ENCODE measurements at regions not wholly inside any gene's neighbourhood (a gene's known extent, or its start where the extent isn't known, plus 50 kb on each side); places are given as distances from the start of the nearest gene placed in this dataset.

DNA sequence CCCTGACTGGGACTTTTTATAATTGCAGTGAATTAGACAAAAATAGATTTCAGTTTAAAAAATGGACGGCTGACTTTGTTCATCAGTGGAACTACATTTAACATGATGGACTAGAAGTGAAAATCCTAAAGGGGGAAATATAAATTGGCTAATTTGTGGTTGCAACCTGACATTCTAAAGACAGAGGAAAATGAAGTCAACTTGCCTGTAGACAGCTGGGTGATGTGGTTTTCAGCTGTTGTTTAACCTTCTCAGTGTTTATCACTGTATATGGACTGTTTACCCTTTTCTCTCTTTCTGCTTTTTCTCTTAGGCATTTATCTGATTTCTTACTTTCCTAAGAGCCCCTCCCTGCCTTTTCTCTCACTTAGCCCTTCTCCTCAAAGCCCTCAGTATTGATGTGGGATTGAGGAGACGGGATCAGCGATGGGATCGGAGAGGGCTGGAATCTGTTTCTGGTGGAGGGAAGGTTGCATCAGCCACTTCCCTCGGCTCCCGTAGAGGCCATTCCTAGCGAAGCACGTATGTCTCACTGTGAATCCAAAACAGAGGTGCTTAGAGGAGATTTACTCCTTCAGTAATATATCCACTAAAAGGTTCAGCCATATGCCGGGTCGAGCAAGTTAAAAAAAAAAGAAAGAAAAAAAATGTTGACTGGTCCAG, 109.0 kb upstream of the KLF6 start:
- TF ChIP-seq, protein P1, sequence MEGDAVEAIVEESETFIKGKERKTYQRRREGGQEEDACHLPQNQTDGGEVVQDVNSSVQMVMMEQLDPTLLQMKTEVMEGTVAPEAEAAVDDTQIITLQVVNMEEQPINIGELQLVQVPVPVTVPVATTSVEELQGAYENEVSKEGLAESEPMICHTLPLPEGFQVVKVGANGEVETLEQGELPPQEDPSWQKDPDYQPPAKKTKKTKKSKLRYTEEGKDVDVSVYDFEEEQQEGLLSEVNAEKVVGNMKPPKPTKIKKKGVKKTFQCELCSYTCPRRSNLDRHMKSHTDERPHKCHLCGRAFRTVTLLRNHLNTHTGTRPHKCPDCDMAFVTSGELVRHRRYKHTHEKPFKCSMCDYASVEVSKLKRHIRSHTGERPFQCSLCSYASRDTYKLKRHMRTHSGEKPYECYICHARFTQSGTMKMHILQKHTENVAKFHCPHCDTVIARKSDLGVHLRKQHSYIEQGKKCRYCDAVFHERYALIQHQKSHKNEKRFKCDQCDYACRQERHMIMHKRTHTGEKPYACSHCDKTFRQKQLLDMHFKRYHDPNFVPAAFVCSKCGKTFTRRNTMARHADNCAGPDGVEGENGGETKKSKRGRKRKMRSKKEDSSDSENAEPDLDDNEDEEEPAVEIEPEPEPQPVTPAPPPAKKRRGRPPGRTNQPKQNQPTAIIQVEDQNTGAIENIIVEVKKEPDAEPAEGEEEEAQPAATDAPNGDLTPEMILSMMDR (IDR thresholded peaks at IDR 0.05; ENCODE audit: unreplicated experiment), result no peak
- DNase-seq (ENCODE audit: unreplicated experiment), result no peak
- Mint-ChIP-seq H3K36me3 (ENCODE audit: insufficient read depth, unreplicated experiment) (no peaks in the 10 kb centered on the region), H3K4me1 (ENCODE audit: insufficient read depth, unreplicated experiment) (peaks cover 30% of the 10 kb centered on the region), H3K4me3 (ENCODE audit: unreplicated experiment) (no peak overlapping the region), H3K9me3 (ENCODE audit: unreplicated experiment) (no peaks in the 10 kb centered on the region), H3K27ac (ENCODE audit: low read depth, unreplicated experiment) (no peak overlapping the region), H3K27me3 (ENCODE audit: insufficient read depth, unreplicated experiment) (no peaks in the 10 kb centered on the region)
- intact Hi-C loops (cut with micrococcal nuclease), result no loop called here
- ChIA-PET CTCF (interaction anchor here (0.9 kb wide), 1 partner anchor 18 kb away, joined by 3 read pairs; no protein-coding TSS in a partner anchor), POLR2A (interaction anchor here (0.7 to 7.4 kb wide), 9 partner anchors 24 to 451 kb away, joined by 3 to 147 read pairs (median 4); partner anchors contain the start of gene KLF6)
- no TSS peak for BruUV-seq (replicated peaks)

DNA sequence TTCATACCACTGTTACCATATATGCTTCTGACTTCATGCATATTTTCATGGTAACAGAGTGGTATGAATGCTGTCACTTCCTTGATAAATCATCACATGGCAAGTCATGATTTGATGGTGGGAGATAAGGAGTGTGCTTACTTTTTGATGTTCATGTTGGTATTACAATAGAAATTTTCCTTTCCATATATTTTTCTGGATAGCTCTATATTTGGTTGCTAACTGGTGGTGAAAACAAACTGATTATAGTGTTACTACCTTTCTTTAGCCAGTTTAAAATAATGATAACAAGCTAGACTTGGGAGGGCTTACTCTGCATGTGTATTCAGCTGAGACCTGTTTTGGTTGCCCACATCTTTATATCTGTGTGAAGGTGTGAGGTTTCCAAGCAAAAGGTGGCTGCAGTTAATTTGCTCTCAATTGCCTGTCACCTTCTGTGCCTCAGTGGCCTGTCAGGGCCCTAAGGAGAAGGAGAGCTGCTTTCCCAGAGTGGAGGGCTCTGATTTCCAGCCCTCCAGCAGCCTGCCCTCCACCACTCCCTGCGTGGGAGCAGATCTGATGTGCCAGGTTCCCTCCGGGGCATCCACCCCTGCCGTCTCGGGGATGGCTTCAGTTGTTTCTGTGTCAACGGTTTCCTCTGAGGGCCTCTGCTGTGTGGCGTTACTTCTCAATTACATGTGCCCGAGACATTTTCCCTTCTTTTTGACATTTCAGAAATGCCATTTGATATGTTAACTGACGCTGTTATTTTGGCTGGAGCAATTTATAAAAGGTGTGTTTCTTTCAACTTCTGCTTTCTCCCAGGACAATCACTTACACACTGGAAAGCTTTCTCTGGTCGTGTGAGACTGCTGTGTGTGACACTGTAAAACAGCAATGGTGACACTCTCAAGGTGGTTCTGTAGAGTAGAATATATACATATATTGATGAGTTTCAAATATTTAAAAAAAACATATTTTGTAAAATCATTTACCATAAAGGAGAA, 107.7 kb upstream of the KLF6 start:
- ChIA-PET POLR2A (interaction anchor here (0.6 to 7.5 kb wide), 7 partner anchors 23 to 251 kb away, joined by 3 to 89 read pairs (median 4); partner anchors contain the start of gene KLF6), CTCF (interaction anchor here (0.7 kb wide), 2 partner anchors 20 to 555 kb away, joined by 3 read pairs; no protein-coding TSS in a partner anchor)
- intact Hi-C loops (cut with micrococcal nuclease), result no loop called here
- H3K27me3 Mint-ChIP-seq (ENCODE audit: insufficient read depth, unreplicated experiment), result no peaks in the 10 kb centered on the region
- no peak overlapping the region for H3K4me3 Mint-ChIP-seq (ENCODE audit: unreplicated experiment)
- no peak overlapping the region for H3K27ac Mint-ChIP-seq (ENCODE audit: low read depth, unreplicated experiment)
- DNase-seq (ENCODE audit: unreplicated experiment), result no peak
- H3K36me3 Mint-ChIP-seq (ENCODE audit: insufficient read depth, unreplicated experiment), result no peaks in the 10 kb centered on the region
- peaks cover 31% of the 10 kb centered on the region for H3K4me1 Mint-ChIP-seq (ENCODE audit: insufficient read depth, unreplicated experiment)
- no peaks in the 10 kb centered on the region for H3K9me3 Mint-ChIP-seq (ENCODE audit: unreplicated experiment)
- TF ChIP-seq, protein P1 (IDR thresholded peaks at IDR 0.05; ENCODE audit: unreplicated experiment), result no peak
- BruUV-seq (replicated peaks), result no TSS peak

DNA sequence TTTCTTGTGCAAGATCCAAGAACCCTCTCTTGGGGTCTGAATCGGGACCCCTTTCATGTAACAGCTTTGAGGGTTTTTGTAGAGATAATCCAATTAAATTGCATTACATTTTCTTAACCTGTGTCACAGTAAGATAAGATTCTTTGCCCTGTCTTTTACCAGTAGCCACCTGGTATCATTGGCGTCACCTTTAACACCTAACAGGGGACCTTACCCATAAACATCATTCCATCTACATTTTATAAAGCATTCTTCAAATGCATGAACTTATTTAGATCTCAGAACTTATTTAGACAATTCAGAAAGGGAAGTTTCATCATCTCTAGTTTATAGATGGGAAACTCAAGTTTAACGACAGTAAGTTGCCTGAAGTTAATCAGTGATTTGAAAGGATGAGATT, 106.4 kb upstream of the KLF6 start:
- H3K9me3 Mint-ChIP-seq (ENCODE audit: unreplicated experiment), result no peaks in the 10 kb centered on the region
- H3K4me3 Mint-ChIP-seq (ENCODE audit: unreplicated experiment), result no peak overlapping the region
- BruUV-seq (replicated peaks), result no TSS peak
- CTCF ChIA-PET, result no interaction called here
- POLR2A ChIA-PET, result interaction anchor here (7.5 kb wide), 1 partner anchor 41 kb away, joined by 89 read pairs; no protein-coding TSS in a partner anchor
- peaks cover 41% of the 10 kb centered on the region for H3K4me1 Mint-ChIP-seq (ENCODE audit: insufficient read depth, unreplicated experiment)
- H3K36me3 Mint-ChIP-seq (ENCODE audit: insufficient read depth, unreplicated experiment), result no peaks in the 10 kb centered on the region
- no peaks in the 10 kb centered on the region for H3K27me3 Mint-ChIP-seq (ENCODE audit: insufficient read depth, unreplicated experiment)
- intact Hi-C loops (cut with micrococcal nuclease), result no loop called here
- H3K27ac Mint-ChIP-seq (ENCODE audit: low read depth, unreplicated experiment), result no peak overlapping the region
- TF ChIP-seq, protein P1 (IDR thresholded peaks at IDR 0.05; ENCODE audit: unreplicated experiment), result no peak
- no peak for DNase-seq (ENCODE audit: unreplicated experiment)
